ENCODE measurements at regions not wholly inside any gene's neighbourhood (a gene's known extent, or its start where the extent isn't known, plus 50 kb on each side); places are given as distances from the start of the nearest gene placed in this dataset.

DNA sequence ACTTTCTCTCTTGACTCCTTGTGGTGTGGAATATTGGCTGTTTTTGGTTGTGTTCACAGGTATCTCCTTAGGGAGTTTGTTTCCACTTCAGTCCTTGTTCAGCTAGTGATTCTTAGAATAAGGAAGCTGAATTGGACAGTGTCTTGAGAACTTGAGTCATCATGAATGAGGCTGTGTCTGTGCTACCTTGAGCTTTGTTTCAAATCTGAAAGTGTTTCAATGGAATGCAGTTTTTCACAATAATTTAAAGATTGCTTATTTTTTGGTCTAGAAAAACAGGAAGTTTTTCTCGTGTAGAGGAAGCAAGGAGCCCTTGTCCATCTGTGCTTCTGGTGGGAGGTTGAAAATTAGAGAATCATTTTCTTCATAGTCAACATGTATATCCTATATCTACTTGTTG, 76.5 kb downstream of the ZNF518B start:
- no peaks in the 10 kb centered on the region for H3K4me1 ChIP-seq

DNA sequence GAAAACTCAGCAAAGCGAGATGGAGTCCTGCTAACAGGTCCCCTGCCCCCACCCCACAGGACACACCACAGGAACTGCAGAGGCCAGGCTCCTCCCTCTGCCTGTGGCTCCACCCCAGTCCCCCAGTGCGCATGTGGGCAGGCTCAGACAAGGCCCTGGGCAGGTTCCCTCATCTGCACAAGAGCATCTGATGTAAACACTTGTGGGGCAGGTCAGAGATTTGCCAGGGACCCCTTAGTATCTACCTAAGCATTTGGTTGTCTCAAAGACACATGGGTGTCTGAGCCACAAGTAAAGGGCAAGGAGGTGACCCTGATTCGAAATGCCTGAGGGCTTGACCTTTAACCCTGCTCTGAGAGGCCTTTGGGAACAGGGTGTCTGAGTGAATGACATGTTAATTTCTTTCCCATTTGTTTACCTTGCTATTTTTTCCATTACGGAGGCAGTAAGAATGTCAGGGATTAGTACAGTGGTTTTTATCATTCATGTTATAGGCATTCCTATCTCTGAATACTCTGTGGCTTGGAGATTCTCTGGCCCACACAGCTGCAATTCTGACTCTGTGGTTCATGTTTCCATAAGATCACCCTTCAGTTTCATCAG, 85.3 kb downstream of the ZNF518B start:
- no peaks in the 10 kb centered on the region for H3K4me1 ChIP-seq
- H3K27me3 ChIP-seq (replicated peaks in 1 of 7), result no peaks in the 10 kb centered on the region
- 53 to 75% (median 66%) methylated on average over 4 of the region's 4 CpGs for WGBS, 5 donors
- peak overlapping the region in 3 of 8 donors; percentile 13 to 31 (median 28) for H3K27ac ChIP-seq
- intact Hi-C loops (cut with DNase I; ENCODE audit: low total_unique reads), result no loop called here
- TF ChIP-seq POLR2AphosphoS5 (IDR thresholded peaks at IDR 0.05), result no peak
- TF ChIP-seq, protein P1, sequence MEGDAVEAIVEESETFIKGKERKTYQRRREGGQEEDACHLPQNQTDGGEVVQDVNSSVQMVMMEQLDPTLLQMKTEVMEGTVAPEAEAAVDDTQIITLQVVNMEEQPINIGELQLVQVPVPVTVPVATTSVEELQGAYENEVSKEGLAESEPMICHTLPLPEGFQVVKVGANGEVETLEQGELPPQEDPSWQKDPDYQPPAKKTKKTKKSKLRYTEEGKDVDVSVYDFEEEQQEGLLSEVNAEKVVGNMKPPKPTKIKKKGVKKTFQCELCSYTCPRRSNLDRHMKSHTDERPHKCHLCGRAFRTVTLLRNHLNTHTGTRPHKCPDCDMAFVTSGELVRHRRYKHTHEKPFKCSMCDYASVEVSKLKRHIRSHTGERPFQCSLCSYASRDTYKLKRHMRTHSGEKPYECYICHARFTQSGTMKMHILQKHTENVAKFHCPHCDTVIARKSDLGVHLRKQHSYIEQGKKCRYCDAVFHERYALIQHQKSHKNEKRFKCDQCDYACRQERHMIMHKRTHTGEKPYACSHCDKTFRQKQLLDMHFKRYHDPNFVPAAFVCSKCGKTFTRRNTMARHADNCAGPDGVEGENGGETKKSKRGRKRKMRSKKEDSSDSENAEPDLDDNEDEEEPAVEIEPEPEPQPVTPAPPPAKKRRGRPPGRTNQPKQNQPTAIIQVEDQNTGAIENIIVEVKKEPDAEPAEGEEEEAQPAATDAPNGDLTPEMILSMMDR (IDR thresholded peaks at IDR 0.05 in 8 of 11, conservative IDR thresholded peaks at IDR 0.05 in 3 of 11), result no peak
- TF ChIP-seq POLR2A (IDR thresholded peaks at IDR 0.05), result no peak
- no peaks in the 10 kb centered on the region for H3K36me3 ChIP-seq
- DNase-seq, result peak; percentile 80
- peaks cover 0 to 3% (median 0%) of the 10 kb centered on the region in 8 donors for H3K9me3 ChIP-seq
- H3K4me3 ChIP-seq, result no peak overlapping the region

More for the DNA sequence above, 76.5 kb downstream of the ZNF518B start:
- Histone ChIP-seq H3K36me3 (no peaks in the 10 kb centered on the region), H3K27ac (no peak overlapping the region), H3K9me3 (no peaks in the 10 kb centered on the region), H3K4me3 (no peak overlapping the region), H3K27me3 (replicated peaks in 1 of 7) (peaks cover 0 to 6% (median 0%) of the 10 kb centered on the region in 7 donors)
- 0 to 3% (median 0%) methylated on average over 1 of the region's 1 CpG for WGBS, 5 donors
- DNase-seq, result no peak
- TF ChIP-seq POLR2A (IDR thresholded peaks at IDR 0.05) (no peak), POLR2AphosphoS5 (IDR thresholded peaks at IDR 0.05) (no peak)
- TF ChIP-seq, protein P1 (IDR thresholded peaks at IDR 0.05 in 8 of 11, conservative IDR thresholded peaks at IDR 0.05 in 3 of 11), result no peak
- intact Hi-C loops (cut with DNase I; ENCODE audit: low total_unique reads), result no loop called here

DNA sequence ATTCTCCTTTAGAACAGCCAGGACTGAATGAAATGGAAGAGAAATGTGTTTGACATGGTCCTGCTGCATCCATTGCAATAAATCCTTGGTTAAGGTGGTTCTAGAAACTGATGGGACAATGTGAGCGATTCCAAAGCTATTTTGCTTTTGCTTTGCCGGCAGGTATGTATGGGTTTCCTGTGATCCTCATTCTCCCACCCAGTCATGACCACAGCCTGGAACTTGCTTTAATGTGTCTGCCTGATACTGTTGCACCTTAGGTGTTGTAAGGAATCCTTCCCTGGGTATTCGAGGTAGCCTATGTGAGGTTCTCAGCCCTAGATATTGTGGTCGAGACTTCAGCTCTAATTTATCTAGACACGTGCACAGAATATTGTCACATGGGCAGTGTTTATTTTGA, 86.1 kb downstream of the ZNF518B start:
- H3K4me3 ChIP-seq, result no peak overlapping the region
- no peaks in the 10 kb centered on the region for H3K27me3 ChIP-seq (replicated peaks in 1 of 7)
- intact Hi-C loops (cut with DNase I; ENCODE audit: low total_unique reads), result no loop called here
- DNase-seq, result no peak
- peaks cover 0 to 3% (median 0%) of the 10 kb centered on the region in 8 donors for H3K9me3 ChIP-seq
- no peaks in the 10 kb centered on the region for H3K4me1 ChIP-seq
- TF ChIP-seq POLR2AphosphoS5 (IDR thresholded peaks at IDR 0.05) (no peak), POLR2A (IDR thresholded peaks at IDR 0.05) (no peak)
- TF ChIP-seq, protein P1 (IDR thresholded peaks at IDR 0.05 in 8 of 11, conservative IDR thresholded peaks at IDR 0.05 in 3 of 11), result no peak
- no peaks in the 10 kb centered on the region for H3K36me3 ChIP-seq
- 72 to 84% (median 80%) methylated on average over 5 of the region's 5 CpGs for WGBS, 5 donors
- H3K27ac ChIP-seq, result peak overlapping the region in 3 of 8 donors; percentile 3 to 40 (median 5)

DNA sequence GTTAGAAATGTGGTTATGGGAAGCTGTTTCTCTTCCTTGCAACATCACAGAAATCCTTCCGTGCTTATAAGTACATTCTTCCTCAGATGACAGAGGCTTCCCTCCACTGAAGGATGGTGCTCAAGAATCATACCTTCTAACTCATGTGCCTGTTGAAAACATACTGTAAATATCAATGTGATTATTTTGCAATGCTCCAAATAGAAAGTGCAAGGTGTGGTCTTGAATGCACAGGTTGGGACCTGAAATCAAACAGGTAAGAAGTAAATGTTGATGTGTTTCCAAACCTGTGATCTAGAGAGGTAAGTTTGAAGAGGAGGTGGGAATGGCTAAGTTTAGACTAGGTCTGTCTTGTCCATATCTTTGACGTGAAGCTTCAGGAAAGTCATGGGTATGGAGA, 87.7 kb downstream of the ZNF518B start:
- Histone ChIP-seq H3K36me3 (no peaks in the 10 kb centered on the region), H3K9me3 (peaks cover 0 to 3% (median 0%) of the 10 kb centered on the region in 8 donors), H3K4me1 (no peaks in the 10 kb centered on the region), H3K27me3 (replicated peaks in 1 of 7) (no peaks in the 10 kb centered on the region), H3K27ac (no peak overlapping the region), H3K4me3 (no peak overlapping the region)
- DNase-seq, result no peak
- intact Hi-C loops (cut with DNase I; ENCODE audit: low total_unique reads), result no loop called here
- TF ChIP-seq POLR2A (IDR thresholded peaks at IDR 0.05) (no peak), POLR2AphosphoS5 (IDR thresholded peaks at IDR 0.05) (no peak)
- TF ChIP-seq, protein P1 (IDR thresholded peaks at IDR 0.05 in 8 of 11, conservative IDR thresholded peaks at IDR 0.05 in 3 of 11), result no peak
- 80 to 89% (median 81%) methylated on average over 2 of the region's 2 CpGs for WGBS, 5 donors

All from spleen (tissue), 11 donors.